Esophagus squamous epithelium (tissue), 5 donors: ENCODE measurements at regions not wholly inside any gene's neighbourhood (a gene's known extent, or its start where the extent isn't known, plus 50 kb on each side); places are given as distances from the start of the nearest gene placed in this dataset.

Experiments
- DNase-seq: peaks from one replicate; lab custom pipeline; 2025; lab: John Stamatoyannopoulos, UW
- H3K27ac ChIP-seq, 4 donors: fragments of 200-600 bp; sonication (generic); one replicate each; pipeline ENCODE4 v1.5.1; 2016 to 2019; ENCODE audit warnings: mild to moderate bottlenecking in 1 of 4
- H3K27me3 ChIP-seq, 4 donors: fragments of 200-600 bp; sonication (generic); 1 replicate in 3 of 4; 2 replicates in 1 of 4; pipeline versions ENCODE4 v1.5.1 to v1.6.0; 2017 to 2021; ENCODE audit warnings: antibody characterized with exemption in 1 of 4
- H3K36me3 ChIP-seq, 3 donors: fragments of 200-600 bp; sonication (generic); one replicate each; pipeline ENCODE4 v1.5.1; 2016 to 2019
- H3K4me1 ChIP-seq, 3 donors: fragments of 200-600 bp; sonication (generic); one replicate each; pipeline ENCODE4 v1.5.1; 2017 to 2019
- H3K4me3 ChIP-seq, 4 donors: fragments of 200-600 bp; sonication (generic); 1 replicate in 3 of 4; 2 replicates in 1 of 4; pipeline ENCODE4 v1.5.1; 2016 to 2019; ENCODE audit warnings: mild to moderate bottlenecking in 2 of 4, moderate library complexity in 1 of 4
- H3K9me3 ChIP-seq, 3 donors: fragments of 200-600 bp; sonication (generic); one replicate each; pipeline ENCODE4 v1.5.1; 2016 to 2019
- POLR2A ChIP-seq, 4 donors: fragments of 450-650 bp; IDR thresholded peaks; one replicate each; pipeline ENCODE4 v1.6.1; 2017; ENCODE audit warnings: antibody characterized with exemption in 4 of 4, mild to moderate bottlenecking in 4 of 4, moderate library complexity in 3 of 4
- WGBS, 2 donors: methylation state at CpG; one replicate each; pipeline ENCODE4 v1.1.5; 2018; 5-methylcytosine and 5-hydroxymethylcytosine counted together
- intact Hi-C: fragments of 100-400 bp; cut with DNase I; formaldehyde crosslinking; loops from one replicate; pipeline ENCODE4 v1.15.0; 2022
- TF ChIP-seq, protein P1 (sequence below), 6 experiments: fragments of 450-650 bp in 4 of 6; fragments of 200-600 bp in 2 of 6; sonication (generic) in 2 of 6; IDR thresholded peaks; one replicate each; pipeline ENCODE4 v1.5.1; 2016 to 2019; ENCODE audit warnings: antibody characterized with exemption in 6 of 6, mild to moderate bottlenecking in 4 of 6, moderate library complexity in 4 of 6
- donor health status: DM: yes; HTN: yes; CAD: no.

DNA sequence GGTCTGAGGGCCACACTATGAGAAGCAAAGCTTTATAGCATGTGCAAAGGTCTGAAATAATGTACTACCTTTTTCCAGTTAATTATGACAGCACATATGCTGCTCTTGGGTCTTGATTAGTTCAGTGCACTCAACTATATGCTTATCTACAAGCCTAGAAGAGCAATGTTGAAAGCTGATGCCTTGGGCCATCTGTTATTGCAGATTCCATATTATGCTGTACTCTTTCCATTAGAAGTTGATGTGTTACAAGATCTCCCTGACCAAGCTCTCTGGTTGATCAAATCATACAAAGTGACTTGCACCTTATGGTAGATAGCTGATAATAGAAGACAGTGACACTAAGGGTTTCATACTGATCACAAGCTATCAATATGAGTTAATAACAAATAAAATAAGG lies 327.3 kb downstream of the FRK start:
- intact Hi-C loops: no loop called here
- no peaks in the 10 kb centered on the region for H3K9me3 ChIP-seq
- H3K27ac ChIP-seq: no peak overlapping the region
- DNase-seq: no peak
- no peaks in the 10 kb centered on the region for H3K4me1 ChIP-seq
- no peaks in the 10 kb centered on the region for H3K27me3 ChIP-seq
- no peaks in the 10 kb centered on the region for H3K36me3 ChIP-seq
- TF ChIP-seq, protein P1, sequence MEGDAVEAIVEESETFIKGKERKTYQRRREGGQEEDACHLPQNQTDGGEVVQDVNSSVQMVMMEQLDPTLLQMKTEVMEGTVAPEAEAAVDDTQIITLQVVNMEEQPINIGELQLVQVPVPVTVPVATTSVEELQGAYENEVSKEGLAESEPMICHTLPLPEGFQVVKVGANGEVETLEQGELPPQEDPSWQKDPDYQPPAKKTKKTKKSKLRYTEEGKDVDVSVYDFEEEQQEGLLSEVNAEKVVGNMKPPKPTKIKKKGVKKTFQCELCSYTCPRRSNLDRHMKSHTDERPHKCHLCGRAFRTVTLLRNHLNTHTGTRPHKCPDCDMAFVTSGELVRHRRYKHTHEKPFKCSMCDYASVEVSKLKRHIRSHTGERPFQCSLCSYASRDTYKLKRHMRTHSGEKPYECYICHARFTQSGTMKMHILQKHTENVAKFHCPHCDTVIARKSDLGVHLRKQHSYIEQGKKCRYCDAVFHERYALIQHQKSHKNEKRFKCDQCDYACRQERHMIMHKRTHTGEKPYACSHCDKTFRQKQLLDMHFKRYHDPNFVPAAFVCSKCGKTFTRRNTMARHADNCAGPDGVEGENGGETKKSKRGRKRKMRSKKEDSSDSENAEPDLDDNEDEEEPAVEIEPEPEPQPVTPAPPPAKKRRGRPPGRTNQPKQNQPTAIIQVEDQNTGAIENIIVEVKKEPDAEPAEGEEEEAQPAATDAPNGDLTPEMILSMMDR (IDR thresholded peaks at IDR 0.05): no peak
- no peak for TF ChIP-seq POLR2A (IDR thresholded peaks at IDR 0.05)
- H3K4me3 ChIP-seq: no peak overlapping the region

DNA sequence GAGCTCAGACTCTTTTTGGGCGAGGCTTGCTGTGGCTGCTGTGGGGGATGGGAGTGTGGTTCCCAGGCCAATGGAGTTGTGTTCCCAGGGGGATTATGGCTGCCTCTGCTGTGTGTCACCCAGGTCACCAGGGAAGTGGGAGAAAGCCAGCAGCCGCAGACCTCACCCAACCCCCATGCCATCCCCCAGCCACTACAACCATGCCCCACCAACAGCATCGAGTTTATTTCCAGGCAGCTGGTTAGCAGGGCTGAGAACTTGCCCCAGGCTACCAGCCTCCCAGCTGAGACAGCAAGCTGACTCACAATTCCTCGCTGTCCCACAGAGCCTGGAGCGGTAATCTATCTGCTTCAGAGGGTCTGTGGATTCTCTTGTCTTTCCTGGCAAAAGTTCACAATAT lies 331.7 kb downstream of the FRK start:
- Histone ChIP-seq H3K27ac (no peak overlapping the region), H3K9me3 (no peaks in the 10 kb centered on the region), H3K4me3 (no peak overlapping the region), H3K36me3 (no peaks in the 10 kb centered on the region), H3K27me3 (no peaks in the 10 kb centered on the region), H3K4me1 (no peaks in the 10 kb centered on the region)
- DNase-seq: no peak
- intact Hi-C loops: no loop called here
- 69 to 71% methylated on average over 3 to 4 of the region's 5 CpGs for WGBS, 2 donors
- TF ChIP-seq, protein P1 (IDR thresholded peaks at IDR 0.05): no peak
- no peak for TF ChIP-seq POLR2A (IDR thresholded peaks at IDR 0.05)

DNA sequence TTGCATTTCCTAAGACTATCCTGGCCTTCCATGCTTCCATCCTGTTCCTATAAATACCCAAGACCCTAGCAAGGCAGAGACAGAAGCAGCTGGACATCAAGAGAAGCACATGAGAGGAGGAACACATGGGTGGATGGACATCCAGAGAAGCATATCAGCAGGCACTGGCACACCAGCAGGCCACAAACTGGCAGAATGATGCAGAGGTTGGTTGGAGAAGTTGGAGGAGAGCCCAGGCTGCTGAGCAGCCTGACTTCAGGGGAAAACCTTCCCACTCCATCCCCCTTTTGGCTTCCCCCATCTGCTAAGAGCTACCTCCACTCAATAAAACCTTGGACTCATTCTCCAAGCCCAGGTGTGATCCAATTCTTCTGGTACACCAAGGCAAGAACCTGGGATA lies 332.5 kb downstream of the FRK start:
- no peaks in the 10 kb centered on the region for H3K4me1 ChIP-seq
- H3K4me3 ChIP-seq: no peak overlapping the region
- no peak overlapping the region for H3K27ac ChIP-seq
- TF ChIP-seq POLR2A (IDR thresholded peaks at IDR 0.05): no peak
- TF ChIP-seq, protein P1 (IDR thresholded peaks at IDR 0.05): no peak
- no peaks in the 10 kb centered on the region for H3K27me3 ChIP-seq
- intact Hi-C loops: no loop called here
- H3K9me3 ChIP-seq: no peaks in the 10 kb centered on the region
- no peak for DNase-seq
- no peaks in the 10 kb centered on the region for H3K36me3 ChIP-seq

DNA sequence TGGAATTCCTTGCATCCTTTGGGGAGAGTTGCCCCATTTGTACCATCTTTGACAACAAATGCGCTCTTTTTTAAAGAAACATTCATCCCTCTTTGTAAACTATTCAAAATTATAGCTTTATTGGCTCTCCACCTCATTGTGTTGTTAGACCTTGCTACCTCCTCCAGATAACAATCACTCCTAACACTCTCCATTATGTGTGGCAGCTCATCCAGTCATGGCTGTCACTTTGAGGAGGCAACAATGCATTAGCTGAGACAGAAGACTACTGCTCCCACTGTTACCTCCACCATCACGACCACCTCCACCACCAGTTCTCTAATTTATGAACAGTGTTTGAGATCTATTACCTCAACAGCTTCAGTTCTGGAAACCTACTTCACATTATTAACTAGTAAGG lies 339.1 kb downstream of the FRK start:
- DNase-seq: no peak
- Histone ChIP-seq H3K9me3 (no peaks in the 10 kb centered on the region), H3K4me1 (no peaks in the 10 kb centered on the region), H3K27ac (no peak overlapping the region), H3K36me3 (no peaks in the 10 kb centered on the region), H3K27me3 (no peaks in the 10 kb centered on the region), H3K4me3 (no peak overlapping the region)
- intact Hi-C loops: no loop called here
- WGBS, 2 donors: 57 to 63% methylated on average over 2 of the region's 2 CpGs
- TF ChIP-seq, protein P1 (IDR thresholded peaks at IDR 0.05): no peak
- TF ChIP-seq POLR2A (IDR thresholded peaks at IDR 0.05): no peak

DNA sequence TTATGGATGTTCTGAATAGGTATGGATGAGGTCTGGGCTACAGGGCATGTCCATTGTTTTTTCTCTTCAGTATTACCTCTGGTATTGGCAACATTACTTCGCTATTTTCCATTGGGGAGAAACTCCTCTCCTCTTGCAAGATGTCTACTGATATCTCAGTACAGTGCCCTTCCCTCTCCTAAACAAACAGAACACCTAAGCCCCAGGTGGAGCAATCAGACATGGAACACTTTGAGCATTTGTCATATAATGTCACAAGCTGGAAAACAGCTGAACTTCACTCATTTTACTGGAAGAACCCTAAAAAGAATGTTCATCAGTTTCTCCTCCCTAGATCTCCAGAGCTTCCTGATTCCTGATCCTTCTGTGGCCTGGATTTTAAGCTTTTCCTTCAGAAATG lies 339.8 kb downstream of the FRK start:
- Histone ChIP-seq H3K4me3 (no peak overlapping the region), H3K9me3 (no peaks in the 10 kb centered on the region), H3K27me3 (no peaks in the 10 kb centered on the region), H3K4me1 (no peaks in the 10 kb centered on the region), H3K27ac (no peak overlapping the region), H3K36me3 (no peaks in the 10 kb centered on the region)
- DNase-seq: no peak
- intact Hi-C loops: no loop called here
- TF ChIP-seq, protein P1 (IDR thresholded peaks at IDR 0.05): no peak
- WGBS, 2 donors: 87 to 100% methylated on average over 1 of the region's 1 CpG
